GM12878 (cell line): ENCODE measurements at regions not wholly inside any gene's neighbourhood (a gene's known extent, or its start where the extent isn't known, plus 50 kb on each side); places are given as distances from the start of the nearest gene placed in this dataset.

ENCODE experiments used
- ATAC-seq: fragments of 200-7000 bp; cut with Tn5 transposase; 3 replicates; pipeline ENCODE4 v1.9.1; 2020; ENCODE audit warnings: mild to moderate bottlenecking, moderate library complexity
- BruUV-seq: library from RNA; stranded (reverse); fragments of 400-500 nt; replicated peaks from 2 replicates; lab custom pipeline; 2021; lab: Mats Ljungman, UMichigan
- CTCF ChIA-PET: fragments of 300-600 bp; sonication (Branson Sonifier 250); formaldehyde crosslinking; extraction: SDS; loops from one replicate; lab custom pipeline; 2021; ENCODE audit warnings: inconsistent platforms; lab: Yijun Ruan, JAX
- POLR2A ChIA-PET: fragments of 350-600 bp; formaldehyde crosslinking; extraction: SDS; loops from one replicate; lab custom pipeline; 2021; ENCODE audit warnings: inconsistent platforms; lab: Charles Lee
- RAD21 ChIA-PET: fragments of 300-600 bp; sonication (Branson Sonifier 250); formaldehyde crosslinking; loops from one replicate; lab custom pipeline; 2023; ENCODE audit warnings: antibody characterized with exemption; ENCODE audit not compliant: unreplicated experiment; lab: Charles Lee
- SMC1A ChIA-PET: fragments of 300-600 bp; sonication (Branson Sonifier 250); formaldehyde crosslinking; loops from one replicate; lab custom pipeline; 2023; ENCODE audit not compliant: unreplicated experiment, uncharacterized antibody; lab: Charles Lee
- DNase-seq: peaks from one replicate; pipeline ENCODE4 v3.0.0-alpha.2; 2011; ENCODE audit warnings: low read depth, low spot score
- FAIRE-seq: peaks from 3 replicates; lab custom pipeline; 2011; peaks lifted over from hg19 to GRCh38; lab: Jason Lieb, UNC
- H2AFZ ChIP-seq: 2 replicates; pipeline ENCODE4 v1.6.0; 2011; ENCODE audit warnings: low read depth, low read length, control low read depth; ENCODE audit not compliant: control insufficient read depth
- H3K27ac ChIP-seq: 2 replicates; pipeline ENCODE4 v1.5.1; 2011; ENCODE audit warnings: control low read depth; ENCODE audit not compliant: control insufficient read depth, insufficient read depth
- H3K27me3 ChIP-seq, 2 experiments: replicated peaks in 1 of 2; 2 replicates each; pipeline versions ENCODE4 v1.6.0 to v1.6.1; 2011; ENCODE audit warnings: low read length in 1 of 2; ENCODE audit not compliant: control insufficient read depth in 2 of 2, insufficient read depth in 2 of 2
- H3K36me3 ChIP-seq, 2 experiments: 2 replicates each; pipeline ENCODE4 v1.5.1; 2011; ENCODE audit warnings: low read length in 1 of 2; ENCODE audit not compliant: control insufficient read depth in 2 of 2, insufficient read depth in 2 of 2
- H3K4me1 ChIP-seq: 2 replicates; pipeline ENCODE4 v1.6.1; 2011; ENCODE audit warnings: mild to moderate bottlenecking, low read length, moderate library complexity, mixed read lengths; ENCODE audit not compliant: control insufficient read depth, insufficient read depth
- H3K4me2 ChIP-seq: 2 replicates; pipeline ENCODE4 v1.6.0; 2011; ENCODE audit warnings: control low read depth; ENCODE audit not compliant: control insufficient read depth, insufficient read depth
- H3K4me3 ChIP-seq: fragments of 200-600 bp; sonication (generic); 2 replicates; pipeline ENCODE4 v1.5.1; 2016
- H3K79me2 ChIP-seq: 2 replicates; pipeline ENCODE4 v1.6.0; 2011; ENCODE audit warnings: low read length; ENCODE audit not compliant: control insufficient read depth, insufficient read depth
- H3K9ac ChIP-seq: 2 replicates; pipeline ENCODE4 v1.8.0; 2011; ENCODE audit warnings: low read length, control low read depth, mixed read lengths; ENCODE audit not compliant: control insufficient read depth, insufficient read depth
- H3K9me3 ChIP-seq: replicated peaks from 3 replicates; pipeline ENCODE4 v1.5.1; 2011; ENCODE audit warnings: mild to moderate bottlenecking, low read length; ENCODE audit not compliant: control insufficient read depth, insufficient read depth
- H4K20me1 ChIP-seq: 2 replicates; pipeline ENCODE4 v1.6.0; 2011; ENCODE audit not compliant: control insufficient read depth, insufficient read depth
- EZH2 ChIP-seq: IDR thresholded peaks from 2 replicates; pipeline ENCODE4 v1.6.1; 2012; ENCODE audit warnings: low read depth, mild to moderate bottlenecking, control low read depth, inconsistent platforms, low read length, borderline replicate concordance; ENCODE audit not compliant: control insufficient read depth
- MYB ChIP-seq: fragments of 150-350 bp; IDR thresholded peaks from 2 replicates; pipeline ENCODE4 v1.6.1; 2014; ENCODE audit warnings: mild to moderate bottlenecking, low read depth, low read length, borderline replicate concordance
- NR2C1 ChIP-seq: fragments of 450-650 bp; IDR thresholded peaks from 2 replicates; pipeline ENCODE4 v1.6.1; 2017; ENCODE audit warnings: antibody characterized with exemption, mild to moderate bottlenecking, moderate library complexity
- RAD21 ChIP-seq: IDR thresholded peaks from 2 replicates; pipeline ENCODE4 v1.6.1; 2011; ENCODE audit warnings: mild to moderate bottlenecking, low read depth, low read length, moderate library complexity; ENCODE audit not compliant: insufficient read depth
- SP1 ChIP-seq: IDR thresholded peaks from one replicate; pipeline ENCODE4 v1.6.1; 2011; ENCODE audit warnings: low read depth, low read length
- SPI1 ChIP-seq: IDR thresholded peaks from 2 replicates; pipeline ENCODE4 v1.6.1; 2011; ENCODE audit warnings: low read depth, mild to moderate bottlenecking, low read length, moderate library complexity, borderline replicate concordance; ENCODE audit not compliant: insufficient read depth
- SUPT20H ChIP-seq: IDR thresholded peaks from 2 replicates; pipeline ENCODE4 v1.6.1; 2011; ENCODE audit warnings: low read depth, mild to moderate bottlenecking, low read length, moderate library complexity, borderline replicate concordance; ENCODE audit not compliant: control insufficient read depth
- ZNF384 ChIP-seq: IDR thresholded peaks from 2 replicates; pipeline ENCODE4 v1.6.1; 2012; ENCODE audit warnings: low read depth, mild to moderate bottlenecking, low read length, improper control_type of control experiment, borderline replicate concordance
- ZSCAN29 ChIP-seq: fragments of 450-650 bp; IDR thresholded peaks from 2 replicates; pipeline ENCODE4 v1.6.1; 2017; ENCODE audit warnings: mild to moderate bottlenecking, moderate library complexity
- WGBS: methylation state at CpG from one replicate; pipeline ENCODE4 v1.1.6; 2016; ENCODE audit warnings: low lambda C conversion rate; ENCODE audit not compliant: insufficient replicate concordance, insufficient coverage; ENCODE audit errors: missing lambda C conversion rate; 5-methylcytosine and 5-hydroxymethylcytosine counted together
- in situ Hi-C: fragments of 300-500 bp; cut with MboI; formaldehyde crosslinking; loops from 9 replicates; pipeline ENCODE4 v1.14.3; 2018; ENCODE audit warnings: mixed read lengths
- intact Hi-C: fragments of 100-400 bp; cut with micrococcal nuclease; formaldehyde crosslinking; loops from one replicate; pipeline ENCODE4 v1.14.2; 2022; ENCODE audit not compliant: unreplicated experiment
- TF ChIP-seq, protein P1 (sequence below), 3 experiments: IDR thresholded peaks in 2 of 3; conservative IDR thresholded peaks in 1 of 3; 2 replicates each; pipeline ENCODE4 v1.5.1; 2011; ENCODE audit warnings: low read depth in 3 of 3, low read length in 3 of 3, mild to moderate bottlenecking in 3 of 3, control low read depth in 2 of 3, moderate library complexity in 2 of 3, inconsistent platforms in 1 of 3, mixed read lengths in 1 of 3; ENCODE audit not compliant: control insufficient read depth in 2 of 3, insufficient read depth in 1 of 3; ENCODE audit errors: extremely low read depth in 1 of 3
- TF ChIP-seq, protein P2 (sequence below): fragments of 450-650 bp; IDR thresholded peaks from 2 replicates; pipeline ENCODE4 v1.6.1; 2016; ENCODE audit warnings: mild to moderate bottlenecking

DNA sequence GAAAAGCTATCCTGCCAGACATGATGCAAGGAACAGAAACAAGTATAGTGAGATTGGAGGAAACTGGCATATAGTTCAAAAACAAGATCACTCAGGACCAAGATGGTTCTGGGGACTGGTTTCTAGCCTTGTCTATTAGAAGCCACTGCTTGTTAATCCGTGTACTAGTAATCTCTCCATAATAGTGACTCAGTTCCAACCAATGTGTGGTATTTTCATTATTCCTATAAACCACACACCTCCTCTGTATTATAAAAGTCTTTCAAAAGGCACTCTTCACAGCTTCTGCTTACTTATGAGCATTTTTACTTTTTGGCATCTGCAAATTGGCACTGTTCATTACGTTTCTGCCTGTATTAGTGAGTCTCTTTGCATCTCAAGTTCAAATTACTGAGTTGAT is 140.3 kb downstream of the SLC6A15 start:
- H3K79me2 ChIP-seq: no peaks in the 10 kb centered on the region
- in situ Hi-C loops: no loop called here
- H2AFZ ChIP-seq: no peak overlapping the region
- no peaks in the 10 kb centered on the region for H3K36me3 ChIP-seq
- H4K20me1 ChIP-seq: no peaks in the 10 kb centered on the region
- TF ChIP-seq MYB: no peak
- TF ChIP-seq RAD21: no peak
- TF ChIP-seq, protein P1, sequence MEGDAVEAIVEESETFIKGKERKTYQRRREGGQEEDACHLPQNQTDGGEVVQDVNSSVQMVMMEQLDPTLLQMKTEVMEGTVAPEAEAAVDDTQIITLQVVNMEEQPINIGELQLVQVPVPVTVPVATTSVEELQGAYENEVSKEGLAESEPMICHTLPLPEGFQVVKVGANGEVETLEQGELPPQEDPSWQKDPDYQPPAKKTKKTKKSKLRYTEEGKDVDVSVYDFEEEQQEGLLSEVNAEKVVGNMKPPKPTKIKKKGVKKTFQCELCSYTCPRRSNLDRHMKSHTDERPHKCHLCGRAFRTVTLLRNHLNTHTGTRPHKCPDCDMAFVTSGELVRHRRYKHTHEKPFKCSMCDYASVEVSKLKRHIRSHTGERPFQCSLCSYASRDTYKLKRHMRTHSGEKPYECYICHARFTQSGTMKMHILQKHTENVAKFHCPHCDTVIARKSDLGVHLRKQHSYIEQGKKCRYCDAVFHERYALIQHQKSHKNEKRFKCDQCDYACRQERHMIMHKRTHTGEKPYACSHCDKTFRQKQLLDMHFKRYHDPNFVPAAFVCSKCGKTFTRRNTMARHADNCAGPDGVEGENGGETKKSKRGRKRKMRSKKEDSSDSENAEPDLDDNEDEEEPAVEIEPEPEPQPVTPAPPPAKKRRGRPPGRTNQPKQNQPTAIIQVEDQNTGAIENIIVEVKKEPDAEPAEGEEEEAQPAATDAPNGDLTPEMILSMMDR (IDR thresholded peaks at IDR 0.05 in 2 of 3, conservative IDR thresholded peaks at IDR 0.05 in 1 of 3; ENCODE audit: control insufficient read depth in 2 of 3, extremely low read depth in 1 of 3, insufficient read depth in 1 of 3, low read depth in 3 of 3, low read length in 3 of 3): no peak
- WGBS: 4% methylated on average over 2 of the region's 2 CpGs
- ChIA-PET SMC1A (no interaction called here), RAD21 (no interaction called here), CTCF (no interaction called here), POLR2A (no interaction called here)
- ATAC-seq (no peak), DNase-seq (no peak), FAIRE-seq (no peak)
- H3K27ac ChIP-seq: no peak overlapping the region
- no peak overlapping the region for H3K9ac ChIP-seq
- H3K9me3 ChIP-seq: no peaks in the 10 kb centered on the region
- no TSS peak for BruUV-seq
- H3K4me1 ChIP-seq: no peaks in the 10 kb centered on the region
- H3K27me3 ChIP-seq: no peaks in the 10 kb centered on the region
- H3K4me2 ChIP-seq: no peak overlapping the region
- H3K4me3 ChIP-seq: no peak overlapping the region
- intact Hi-C loops: no loop called here

DNA sequence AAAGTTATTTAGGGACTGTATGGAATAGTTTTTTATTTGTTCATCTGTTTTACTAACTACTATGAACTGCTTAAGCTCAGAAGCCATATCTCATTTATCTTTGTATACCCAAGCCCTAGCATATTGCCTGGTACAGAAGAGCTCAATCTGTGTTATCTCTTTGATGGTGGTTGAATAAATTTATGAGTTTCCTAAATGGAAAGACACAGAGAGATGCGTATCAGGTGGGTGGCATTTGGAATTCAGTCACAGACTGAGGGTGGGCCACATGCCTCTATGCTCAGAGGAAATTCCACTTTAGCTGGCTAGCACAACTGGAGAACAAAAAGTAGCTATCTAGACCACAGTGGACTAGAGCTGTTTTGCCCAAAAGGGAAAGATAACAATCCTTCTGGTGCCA is 145.5 kb downstream of the SLC6A15 start:
- CTCF ChIA-PET: no interaction called here
- intact Hi-C loops (no loop called here), in situ Hi-C loops (no loop called here)
- RAD21 ChIA-PET: no interaction called here
- ATAC-seq (no peak), FAIRE-seq (no peak), DNase-seq (no peak)
- Histone ChIP-seq H3K4me1 (no peaks in the 10 kb centered on the region), H3K27me3 (no peaks in the 10 kb centered on the region), H3K79me2 (no peaks in the 10 kb centered on the region), H4K20me1 (no peaks in the 10 kb centered on the region), H3K9me3 (no peaks in the 10 kb centered on the region), H2AFZ (no peak overlapping the region), H3K9ac (no peak overlapping the region), H3K4me3 (no peak overlapping the region), H3K36me3 (no peaks in the 10 kb centered on the region), H3K4me2 (no peak overlapping the region), H3K27ac (no peak overlapping the region)
- BruUV-seq: no TSS peak
- POLR2A ChIA-PET: no interaction called here
- SMC1A ChIA-PET: no interaction called here
- 68% methylated on average over 1 of the region's 1 CpG for WGBS
- TF ChIP-seq SP1: no peak
- no peak for TF ChIP-seq SPI1
- no peak for TF ChIP-seq NR2C1
- no peak for TF ChIP-seq EZH2
- no peak for TF ChIP-seq SUPT20H
- no peak for TF ChIP-seq ZSCAN29
- no peak for TF ChIP-seq MYB
- TF ChIP-seq ZNF384: no peak
- TF ChIP-seq, protein P2, sequence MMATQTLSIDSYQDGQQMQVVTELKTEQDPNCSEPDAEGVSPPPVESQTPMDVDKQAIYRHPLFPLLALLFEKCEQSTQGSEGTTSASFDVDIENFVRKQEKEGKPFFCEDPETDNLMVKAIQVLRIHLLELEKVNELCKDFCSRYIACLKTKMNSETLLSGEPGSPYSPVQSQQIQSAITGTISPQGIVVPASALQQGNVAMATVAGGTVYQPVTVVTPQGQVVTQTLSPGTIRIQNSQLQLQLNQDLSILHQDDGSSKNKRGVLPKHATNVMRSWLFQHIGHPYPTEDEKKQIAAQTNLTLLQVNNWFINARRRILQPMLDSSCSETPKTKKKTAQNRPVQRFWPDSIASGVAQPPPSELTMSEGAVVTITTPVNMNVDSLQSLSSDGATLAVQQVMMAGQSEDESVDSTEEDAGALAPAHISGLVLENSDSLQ: no peak
- TF ChIP-seq, protein P1 (IDR thresholded peaks at IDR 0.05 in 2 of 3, conservative IDR thresholded peaks at IDR 0.05 in 1 of 3; ENCODE audit: control insufficient read depth in 2 of 3, extremely low read depth in 1 of 3, insufficient read depth in 1 of 3, low read depth in 3 of 3, low read length in 3 of 3): no peak
